ENCODE measurements at regions not wholly inside any gene's neighbourhood (a gene's known extent, or its start where the extent isn't known, plus 50 kb on each side); places are given as distances from the start of the nearest gene placed in this dataset.

DNA sequence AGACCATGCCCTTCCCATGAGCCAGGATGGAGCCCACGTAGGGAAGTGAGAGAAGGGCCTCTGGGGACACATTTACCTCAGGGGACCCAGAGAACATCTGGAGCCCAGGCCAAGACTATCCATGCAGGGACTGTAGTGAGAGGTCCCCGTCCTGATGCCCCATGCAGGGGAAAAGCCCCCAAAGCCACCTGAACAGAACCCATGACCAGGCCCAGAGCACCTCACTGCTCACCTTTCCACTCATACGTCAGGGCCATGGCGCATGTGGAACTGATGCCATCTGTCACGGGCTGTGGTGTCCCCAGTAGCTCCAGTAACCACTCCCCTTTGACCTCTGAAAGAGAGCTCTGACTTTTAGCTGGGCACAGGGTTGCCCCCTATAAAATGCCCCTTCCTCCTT is 106.5 kb upstream of the TEX51 start:
- no peak for TF ChIP-seq POLR2A (IDR thresholded peaks at IDR 0.05)
- TF ChIP-seq, protein P1, sequence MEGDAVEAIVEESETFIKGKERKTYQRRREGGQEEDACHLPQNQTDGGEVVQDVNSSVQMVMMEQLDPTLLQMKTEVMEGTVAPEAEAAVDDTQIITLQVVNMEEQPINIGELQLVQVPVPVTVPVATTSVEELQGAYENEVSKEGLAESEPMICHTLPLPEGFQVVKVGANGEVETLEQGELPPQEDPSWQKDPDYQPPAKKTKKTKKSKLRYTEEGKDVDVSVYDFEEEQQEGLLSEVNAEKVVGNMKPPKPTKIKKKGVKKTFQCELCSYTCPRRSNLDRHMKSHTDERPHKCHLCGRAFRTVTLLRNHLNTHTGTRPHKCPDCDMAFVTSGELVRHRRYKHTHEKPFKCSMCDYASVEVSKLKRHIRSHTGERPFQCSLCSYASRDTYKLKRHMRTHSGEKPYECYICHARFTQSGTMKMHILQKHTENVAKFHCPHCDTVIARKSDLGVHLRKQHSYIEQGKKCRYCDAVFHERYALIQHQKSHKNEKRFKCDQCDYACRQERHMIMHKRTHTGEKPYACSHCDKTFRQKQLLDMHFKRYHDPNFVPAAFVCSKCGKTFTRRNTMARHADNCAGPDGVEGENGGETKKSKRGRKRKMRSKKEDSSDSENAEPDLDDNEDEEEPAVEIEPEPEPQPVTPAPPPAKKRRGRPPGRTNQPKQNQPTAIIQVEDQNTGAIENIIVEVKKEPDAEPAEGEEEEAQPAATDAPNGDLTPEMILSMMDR (IDR thresholded peaks at IDR 0.05) = no peak
